HG03039 (cell line): ENCODE measurements at regions not wholly inside any gene's neighbourhood (a gene's known extent, or its start where the extent isn't known, plus 50 kb on each side); places are given as distances from the start of the nearest gene placed in this dataset.

Source experiments
- ATAC-seq: cut with Tn5 transposase; IDR thresholded peaks from one replicate; pipeline ENCODE4 v1.9.1; 2021; ENCODE audit warnings: mild to moderate bottlenecking, moderate library complexity; ENCODE audit not compliant: unreplicated experiment

- ATAC-seq: no peak
Measured at GRCh38 chr10:3723766-3724165, 61.2 kb downstream of the KLF6 start.

GRCh38 chr10:3720228-3721019 is 64.6 kb downstream of the KLF6 start:
- no peak for ATAC-seq

DNA sequence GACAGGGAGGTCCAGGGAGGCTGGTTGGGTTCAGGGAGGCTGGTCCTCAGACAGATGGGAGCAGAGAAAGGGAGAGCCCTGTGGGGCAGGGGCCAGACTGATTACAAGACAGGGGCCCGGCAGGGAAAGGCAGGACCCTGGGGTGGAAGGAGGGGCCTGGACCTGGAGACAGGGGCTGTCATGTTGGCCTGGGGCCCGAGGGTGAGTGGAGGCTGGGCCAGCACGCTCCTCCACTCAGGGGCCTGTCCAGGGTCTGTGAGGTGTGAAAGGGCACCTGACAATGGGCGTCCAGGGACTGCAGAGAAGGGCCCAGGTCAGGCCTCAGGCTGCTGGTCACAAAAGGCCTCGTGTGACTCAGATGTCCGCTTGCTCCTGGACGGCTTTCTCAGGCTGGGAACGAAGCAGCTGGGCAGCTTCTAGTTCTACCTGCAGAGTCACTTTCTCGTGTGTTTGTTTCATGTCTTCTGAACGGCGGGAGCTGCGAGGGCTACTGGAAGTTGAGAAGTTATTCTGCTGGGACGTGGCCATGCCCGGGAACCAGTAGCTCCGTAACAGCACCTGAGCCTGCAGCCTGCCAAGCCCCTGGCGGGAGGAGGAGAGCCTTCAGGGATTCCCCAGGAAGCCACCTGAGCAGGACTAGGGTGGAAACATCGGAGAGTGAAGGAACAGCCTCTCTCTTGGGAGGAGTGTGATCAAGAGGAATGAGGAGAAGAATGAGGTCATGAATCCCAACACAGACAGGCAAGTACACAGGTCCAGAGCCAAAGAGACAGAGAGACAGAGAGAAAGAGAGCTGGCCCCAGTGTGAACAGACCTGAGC is 65.8 kb downstream of the KLF6 start:
- no peak for ATAC-seq

DNA sequence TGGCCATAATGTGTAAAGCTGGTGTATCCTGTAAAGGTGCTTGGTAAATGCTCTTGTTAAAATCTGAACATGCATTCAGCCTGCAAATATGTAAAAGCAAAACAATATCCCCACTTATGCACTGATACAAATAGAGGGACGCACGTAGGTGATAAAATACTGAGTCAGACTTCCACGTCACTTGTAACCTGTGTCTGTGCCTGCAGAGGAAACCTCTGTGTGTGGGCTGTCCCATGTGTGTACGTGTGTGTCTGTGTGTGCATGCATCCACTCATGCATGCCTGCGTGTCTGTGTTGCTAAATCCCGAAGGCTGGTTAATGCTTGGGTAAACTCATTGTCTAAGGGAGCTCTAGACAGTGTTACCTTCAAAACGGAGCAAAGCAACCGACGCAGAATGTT is 68.9 kb downstream of the KLF6 start:
- ATAC-seq: no peak

- ATAC-seq: no peak
Measured at GRCh38 chr10:3714967-3715366, 70.0 kb downstream of the KLF6 start.

GRCh38 chr10:3714531-3714930 is 70.5 kb downstream of the KLF6 start:
- no peak for ATAC-seq

DNA sequence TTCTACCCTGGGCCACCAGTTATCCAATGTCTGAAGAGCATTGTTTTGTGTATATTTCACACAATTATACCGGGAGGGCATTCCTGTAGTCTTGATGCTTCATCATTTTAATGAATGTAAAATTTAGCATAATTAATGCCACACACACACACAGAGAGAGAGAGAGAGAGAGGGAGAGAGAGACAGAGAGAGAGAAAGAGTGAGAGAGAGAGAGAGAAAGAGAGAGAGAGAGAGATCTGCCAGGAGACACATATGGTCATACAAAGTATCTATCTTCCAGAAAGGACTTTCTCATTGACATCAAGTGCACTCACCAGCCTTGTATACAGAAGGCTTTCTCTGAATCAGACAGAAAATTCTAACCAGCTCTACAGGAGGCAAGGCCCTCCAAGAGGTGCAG is 72.3 kb downstream of the KLF6 start:
- no peak for ATAC-seq

DNA sequence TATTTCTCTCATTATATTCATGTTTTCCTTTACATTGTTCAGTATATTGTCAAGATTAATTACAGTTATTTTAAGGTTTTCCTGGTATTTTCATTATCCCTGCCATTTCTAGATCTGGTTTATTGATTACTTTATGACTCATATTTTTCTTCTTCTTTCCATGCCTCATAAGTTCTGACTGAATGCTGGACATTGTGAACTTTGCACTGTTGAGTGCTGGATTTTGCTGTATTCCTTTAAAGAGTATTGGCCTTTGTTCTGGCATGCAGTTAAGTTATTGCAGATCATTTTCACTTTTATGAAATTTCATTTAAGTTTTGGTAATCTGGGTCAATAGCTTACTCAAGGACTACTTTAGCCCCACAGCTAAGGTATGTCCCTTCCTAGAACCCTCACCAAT is 73.1 kb downstream of the KLF6 start:
- no peak for ATAC-seq

- no peak for ATAC-seq
Measured at GRCh38 chr10:3710764-3711163, 74.2 kb downstream of the KLF6 start.

DNA sequence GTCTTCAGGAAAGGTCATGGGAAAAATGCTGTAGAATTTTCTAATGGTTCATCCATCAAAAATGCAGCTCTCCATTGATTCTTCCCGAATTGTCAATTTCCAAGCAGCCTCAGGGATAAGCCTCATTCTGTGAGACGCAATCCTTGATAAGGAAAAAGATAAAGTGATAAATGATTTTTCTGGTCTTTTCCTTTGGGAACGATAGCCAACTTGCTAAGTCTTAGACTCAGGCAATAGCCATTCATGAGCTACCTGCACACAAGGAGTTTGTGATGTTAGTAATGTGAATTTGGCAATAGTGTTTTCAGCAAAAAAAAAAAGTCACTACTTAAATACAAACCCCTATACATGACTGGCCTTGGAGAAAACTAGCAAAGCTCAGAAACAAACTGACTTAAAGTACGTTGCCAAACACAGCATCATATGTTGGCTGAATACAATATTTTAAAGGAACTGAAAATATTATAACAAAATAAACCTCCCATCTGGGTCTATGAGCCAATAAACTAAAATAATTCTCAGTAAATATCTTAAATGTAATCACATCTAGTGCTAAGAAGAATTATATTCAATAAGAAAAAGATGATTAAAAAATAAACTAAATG is 75.5 kb downstream of the KLF6 start:
- ATAC-seq: no peak

DNA sequence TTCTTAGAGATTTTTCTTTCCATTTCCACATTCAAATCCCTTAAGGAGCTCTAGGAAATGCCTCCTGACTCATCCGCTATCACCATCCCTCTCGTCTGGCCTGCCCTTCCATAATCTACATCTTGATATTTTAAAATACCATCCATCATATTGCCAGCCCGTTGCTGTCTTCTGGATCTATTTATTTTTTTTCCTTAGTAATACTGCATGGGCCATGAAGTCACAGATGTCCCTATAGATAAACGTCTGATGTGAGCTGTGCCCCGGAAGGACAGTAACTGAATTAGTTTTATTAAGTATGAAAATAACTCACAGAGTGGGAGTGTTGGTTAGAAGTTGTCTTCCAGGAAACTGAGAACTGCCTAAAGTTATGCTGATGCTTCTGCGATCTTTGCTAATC is 76.2 kb downstream of the KLF6 start:
- ATAC-seq: no peak

DNA sequence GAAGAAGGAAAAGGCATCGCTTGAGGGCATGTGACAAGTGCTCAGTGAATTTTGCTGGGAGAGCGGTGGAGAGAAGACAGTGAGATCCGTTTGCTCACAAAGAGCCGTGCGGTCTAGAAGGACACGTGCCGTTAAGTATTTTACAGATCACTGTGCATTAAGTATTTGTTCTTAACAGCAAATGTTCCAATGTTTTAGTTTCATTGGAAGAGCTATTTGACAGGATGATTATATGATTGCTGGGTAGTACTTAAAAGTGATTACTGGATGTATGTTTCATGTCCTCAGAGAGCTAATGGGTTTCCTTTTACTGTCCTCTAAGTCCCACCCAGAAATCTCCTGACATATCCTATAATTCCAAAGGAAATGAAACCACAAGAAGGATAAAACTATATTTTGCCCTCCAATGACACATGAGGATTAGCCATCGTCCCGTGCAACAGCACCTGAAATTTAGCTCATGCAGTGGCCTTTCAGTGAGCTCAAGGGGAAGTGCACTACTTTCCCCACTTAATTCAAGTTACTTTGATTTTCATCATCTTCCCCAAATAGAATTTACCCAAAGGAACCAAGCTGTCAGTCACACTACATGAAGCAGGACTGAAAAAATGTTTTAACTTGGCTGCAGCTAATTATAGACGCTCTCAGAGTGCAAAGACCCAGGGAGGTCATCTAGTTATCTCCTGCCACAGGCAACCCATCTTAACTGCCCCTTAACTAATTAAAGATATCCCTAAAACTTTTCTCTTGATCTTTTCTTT is 80.3 kb downstream of the KLF6 start:
- no peak for ATAC-seq

GRCh38 chr10:3702569-3702968 is 82.4 kb downstream of the KLF6 start:
- no peak for ATAC-seq

DNA sequence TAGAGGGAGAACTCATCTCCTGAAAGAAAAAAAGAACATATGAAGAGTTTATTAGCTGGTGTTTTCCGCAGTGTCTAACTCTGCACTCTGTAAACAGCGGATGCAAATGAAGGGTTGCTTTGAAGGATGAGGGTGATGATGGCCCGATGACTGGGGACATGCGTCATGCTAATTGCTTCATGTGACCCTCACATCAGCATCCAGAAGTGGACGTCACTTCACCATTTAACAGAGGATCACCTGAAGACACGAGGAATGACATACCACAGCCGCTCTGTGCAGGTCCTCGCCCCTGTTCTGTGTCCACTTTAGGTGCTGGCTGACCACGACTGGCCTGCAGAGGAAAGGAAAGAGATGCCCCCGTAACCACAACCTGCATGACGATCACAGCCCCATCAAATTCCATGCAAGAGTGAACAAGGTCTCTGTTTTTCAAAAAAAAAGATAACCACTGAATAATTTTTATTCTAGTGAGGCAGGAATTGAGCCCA is 82.9 kb downstream of the KLF6 start:
- ATAC-seq: no peak

- ATAC-seq: no peak
Measured at GRCh38 chr10:3701491-3701890, 83.5 kb downstream of the KLF6 start.

DNA sequence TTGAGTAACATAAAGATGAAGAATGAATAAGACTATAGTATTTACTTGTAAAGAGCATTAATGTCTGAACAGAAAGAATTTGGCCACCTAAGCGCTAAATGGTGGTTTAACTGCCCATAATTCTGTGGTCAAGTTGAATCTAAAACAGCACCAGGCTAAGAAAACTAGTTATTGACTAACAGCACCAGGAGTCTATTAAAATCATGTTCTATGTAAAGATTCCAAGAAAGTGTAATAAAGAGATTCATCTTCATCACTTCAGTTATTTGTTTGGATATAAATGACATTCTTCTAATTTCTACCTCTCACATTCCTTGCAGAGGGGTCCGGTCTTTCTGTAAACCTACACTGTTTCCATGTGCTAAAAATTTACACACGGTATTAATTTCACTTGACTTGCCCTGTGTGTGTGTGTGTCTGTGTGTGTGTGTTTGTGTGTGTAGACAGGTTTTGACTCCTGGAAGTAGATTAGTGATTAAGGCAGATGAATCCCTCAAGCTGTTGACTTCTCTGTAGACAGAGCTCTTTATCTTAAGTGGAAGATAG is 84.4 kb downstream of the KLF6 start:
- ATAC-seq: no peak

- no peak for ATAC-seq
Measured at GRCh38 chr10:3699916-3700315, 85.1 kb downstream of the KLF6 start.

DNA sequence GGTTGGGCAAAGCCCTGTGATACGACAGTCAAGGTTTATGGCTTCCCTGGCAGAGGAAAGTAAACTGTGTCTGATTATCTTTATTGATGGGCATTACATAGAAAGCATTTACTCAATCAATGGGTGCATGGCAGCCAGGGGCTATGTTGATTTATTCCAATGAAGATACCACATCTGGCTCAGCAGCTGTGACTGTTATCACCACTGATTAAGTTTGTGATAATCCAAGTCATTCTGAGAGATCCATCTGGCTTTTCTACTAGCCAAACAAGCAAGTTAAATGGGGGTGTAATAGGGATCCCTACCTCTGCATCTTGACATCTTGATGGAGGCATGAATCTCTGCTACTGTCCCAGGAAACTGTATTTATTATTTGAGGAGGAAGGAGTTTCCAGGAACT is 86.7 kb downstream of the KLF6 start:
- no peak for ATAC-seq

GRCh38 chr10:3693698-3694080 is 91.3 kb downstream of the KLF6 start:
- ATAC-seq: no peak

GRCh38 chr10:3693022-3693697 is 91.8 kb downstream of the KLF6 start:
- no peak for ATAC-seq
